ENCODE measurements at regions not wholly inside any gene's neighbourhood (a gene's known extent, or its start where the extent isn't known, plus 50 kb on each side); places are given as distances from the start of the nearest gene placed in this dataset.
"Not testable (repeated sequence)": the region's sequence is repeated elsewhere in the genome, so short reads cannot be mapped to it uniquely, and the experiment has no call there.

DNA sequence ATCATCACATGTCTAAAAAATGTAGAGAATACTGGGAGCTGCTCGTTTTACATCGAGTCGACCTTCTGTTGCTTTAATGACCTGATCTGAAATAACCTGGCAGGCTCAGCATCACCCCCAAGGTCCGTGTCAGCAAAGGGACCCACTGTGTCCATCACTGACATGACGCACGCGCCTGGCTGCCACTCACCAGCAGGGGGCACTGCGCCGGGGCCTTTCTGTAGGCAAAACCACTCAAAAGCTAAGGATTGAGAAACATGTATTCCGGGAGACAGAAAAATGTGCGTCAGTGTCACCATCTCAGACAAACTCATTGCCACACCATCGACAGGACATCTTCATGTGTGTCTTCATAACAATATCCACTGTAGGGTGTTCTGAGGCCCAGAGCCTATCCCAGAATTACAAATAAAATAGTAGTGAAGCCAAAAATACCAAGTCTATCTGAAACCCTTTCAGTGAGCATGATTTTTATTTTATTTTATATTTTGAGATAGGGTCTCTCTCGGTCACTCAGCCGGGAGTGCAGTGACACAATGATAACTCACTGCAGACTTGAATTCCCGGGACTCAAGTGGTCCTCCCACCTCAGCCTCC lies 130.3 kb upstream of the LSM14A start:
- Histone ChIP-seq H3K4me2 (ENCODE audit: low read depth, low read length, poor library complexity, severe bottlenecking) (no peak overlapping the region), H3K27ac (ENCODE audit: low read length) (no peak overlapping the region), H4K20me1 (ENCODE audit: insufficient read depth, low read depth, low read length) (no peaks in the 10 kb centered on the region), H3K4me1 (ENCODE audit: low read length) (no peaks in the 10 kb centered on the region), H3K9me3 (ENCODE audit: low read length) (no peaks in the 10 kb centered on the region), H3K9me2 (replicated peaks; ENCODE audit: insufficient read depth, low read length) (no peaks in the 10 kb centered on the region), H2AFZ (ENCODE audit: low read length) (no peak overlapping the region), H3K27me3 (ENCODE audit: low read length) (no peaks in the 10 kb centered on the region), H3K4me3 (ENCODE audit: low read length) (no peak overlapping the region), H3K36me3 (ENCODE audit: insufficient read depth, low read length) (no peaks in the 10 kb centered on the region), H3K9ac (ENCODE audit: low read length) (no peak overlapping the region), H3K79me2 (ENCODE audit: low read length) (no peaks in the 10 kb centered on the region)
- DNase-seq: peak; percentile 88

DNA sequence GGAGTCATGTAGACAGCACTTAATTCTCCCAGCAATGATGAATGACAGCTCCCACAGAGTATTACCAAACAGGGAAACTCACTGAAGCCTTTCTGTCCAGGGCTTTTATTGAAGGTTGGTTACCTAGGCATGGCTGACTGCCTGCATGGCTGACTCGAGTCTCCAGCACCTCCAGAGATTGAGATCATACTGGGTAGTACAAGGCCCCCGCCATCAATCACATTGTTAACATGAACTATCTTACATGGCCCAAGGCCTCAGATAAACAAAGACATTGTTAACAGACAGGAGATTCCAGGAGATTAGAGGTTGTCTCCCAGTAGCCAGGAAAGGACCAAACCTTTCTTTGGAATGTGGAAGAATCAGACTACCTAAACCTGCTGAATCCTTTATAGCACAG lies 128.3 kb upstream of the LSM14A start:
- Histone ChIP-seq H3K27me3 (ENCODE audit: low read length) (no peaks in the 10 kb centered on the region), H2AFZ (ENCODE audit: low read length) (no peak overlapping the region), H3K9me3 (ENCODE audit: low read length) (no peaks in the 10 kb centered on the region), H3K27ac (ENCODE audit: low read length) (no peak overlapping the region), H3K4me1 (ENCODE audit: low read length) (no peaks in the 10 kb centered on the region), H3K9me2 (replicated peaks; ENCODE audit: insufficient read depth, low read length) (no peaks in the 10 kb centered on the region), H3K36me3 (ENCODE audit: insufficient read depth, low read length) (no peaks in the 10 kb centered on the region), H3K9ac (ENCODE audit: low read length) (no peak overlapping the region), H4K20me1 (ENCODE audit: insufficient read depth, low read depth, low read length) (no peaks in the 10 kb centered on the region), H3K79me2 (ENCODE audit: low read length) (no peaks in the 10 kb centered on the region), H3K4me2 (ENCODE audit: low read depth, low read length, poor library complexity, severe bottlenecking) (no peak overlapping the region), H3K4me3 (ENCODE audit: low read length) (no peak overlapping the region)
- no peak for DNase-seq

DNA sequence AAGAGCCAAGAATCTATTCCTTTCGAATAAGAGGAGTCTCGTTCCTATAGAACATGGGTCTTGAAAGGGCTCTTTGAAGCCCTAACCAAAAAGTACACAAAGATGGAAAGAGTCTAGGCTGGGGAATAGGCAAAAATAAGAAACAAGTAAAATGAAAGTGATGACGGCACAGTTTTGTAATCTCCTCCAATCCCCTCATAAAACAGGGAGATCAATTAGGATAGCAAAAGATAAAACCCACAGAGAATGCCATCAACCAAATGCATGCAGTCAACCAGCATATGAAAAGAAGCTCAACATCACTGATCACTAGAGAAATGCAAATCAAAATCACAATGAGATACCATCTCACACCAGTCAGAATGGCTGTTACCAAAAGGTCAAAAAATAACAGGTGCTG lies 122.4 kb upstream of the LSM14A start:
- no peak for DNase-seq
- no peak overlapping the region for H3K9ac ChIP-seq (ENCODE audit: low read length)
- H3K27ac ChIP-seq (ENCODE audit: low read length): no peak overlapping the region
- no peaks in the 10 kb centered on the region for H4K20me1 ChIP-seq (ENCODE audit: insufficient read depth, low read depth, low read length)
- H3K4me2 ChIP-seq (ENCODE audit: low read depth, low read length, poor library complexity, severe bottlenecking): no peak overlapping the region
- H2AFZ ChIP-seq (ENCODE audit: low read length): no peak overlapping the region
- H3K27me3 ChIP-seq (ENCODE audit: low read length): no peaks in the 10 kb centered on the region
- no peaks in the 10 kb centered on the region for H3K9me3 ChIP-seq (ENCODE audit: low read length)
- H3K36me3 ChIP-seq (ENCODE audit: insufficient read depth, low read length): no peaks in the 10 kb centered on the region
- H3K79me2 ChIP-seq (ENCODE audit: low read length): no peaks in the 10 kb centered on the region
- no peaks in the 10 kb centered on the region for H3K9me2 ChIP-seq (replicated peaks; ENCODE audit: insufficient read depth, low read length)
- H3K4me1 ChIP-seq (ENCODE audit: low read length): no peaks in the 10 kb centered on the region
- H3K4me3 ChIP-seq (ENCODE audit: low read length): no peak overlapping the region

DNA sequence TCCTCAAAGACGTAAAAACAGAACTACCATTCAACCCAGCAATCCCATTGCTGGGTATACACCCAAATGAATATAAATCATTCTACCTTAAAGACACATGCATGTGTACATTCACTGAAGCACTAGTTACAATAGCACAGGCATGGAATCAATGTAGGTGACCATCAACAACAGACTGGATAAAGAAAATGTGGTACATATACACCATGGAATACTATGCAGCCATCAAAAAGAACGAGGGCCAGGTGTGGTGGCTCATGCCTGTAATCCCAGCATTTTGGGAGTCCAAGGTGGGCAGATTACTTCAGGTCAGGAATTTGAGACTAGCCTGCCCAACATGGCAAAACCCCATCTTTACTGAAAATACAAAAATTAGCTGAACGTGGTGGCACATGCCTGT lies 121.9 kb upstream of the LSM14A start:
- not testable (repeated sequence) for H3K36me3 ChIP-seq (ENCODE audit: insufficient read depth, low read length); H3K9me2 ChIP-seq (replicated peaks; ENCODE audit: insufficient read depth, low read length); H3K9ac ChIP-seq (ENCODE audit: low read length); H2AFZ ChIP-seq (ENCODE audit: low read length); H3K4me1 ChIP-seq (ENCODE audit: low read length); H3K4me2 ChIP-seq (ENCODE audit: low read depth, low read length, poor library complexity, severe bottlenecking); H4K20me1 ChIP-seq (ENCODE audit: insufficient read depth, low read depth, low read length); H3K27me3 ChIP-seq (ENCODE audit: low read length); H3K79me2 ChIP-seq (ENCODE audit: low read length); H3K27ac ChIP-seq (ENCODE audit: low read length); H3K4me3 ChIP-seq (ENCODE audit: low read length); H3K9me3 ChIP-seq (ENCODE audit: low read length); DNase-seq

DNA sequence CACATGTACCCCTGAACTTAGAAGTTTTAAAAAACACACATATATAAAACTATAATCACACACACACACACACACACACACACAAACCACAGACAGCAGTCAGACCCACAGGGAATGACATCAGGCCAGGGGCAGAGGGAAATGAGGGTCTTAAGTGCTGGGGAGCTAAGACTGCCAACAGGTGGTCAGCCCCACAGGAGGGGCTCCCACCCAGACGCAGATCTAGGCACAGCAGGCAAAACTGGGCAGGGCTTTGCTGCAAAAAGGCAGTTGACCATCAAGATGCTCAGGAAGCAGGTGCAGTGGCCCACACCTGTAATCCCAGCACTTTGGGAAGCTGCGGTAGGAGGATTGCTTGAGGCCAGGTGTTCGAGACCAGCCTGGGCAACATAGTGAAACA lies 121.0 kb upstream of the LSM14A start:
- Histone ChIP-seq H3K27me3 (ENCODE audit: low read length) (no peaks in the 10 kb centered on the region), H3K36me3 (ENCODE audit: insufficient read depth, low read length) (no peaks in the 10 kb centered on the region), H3K9me3 (ENCODE audit: low read length) (no peaks in the 10 kb centered on the region), H2AFZ (ENCODE audit: low read length) (no peak overlapping the region), H3K9ac (ENCODE audit: low read length) (no peak overlapping the region), H4K20me1 (ENCODE audit: insufficient read depth, low read depth, low read length) (no peaks in the 10 kb centered on the region), H3K79me2 (ENCODE audit: low read length) (no peaks in the 10 kb centered on the region), H3K27ac (ENCODE audit: low read length) (no peak overlapping the region), H3K4me1 (ENCODE audit: low read length) (no peaks in the 10 kb centered on the region), H3K4me3 (ENCODE audit: low read length) (no peak overlapping the region), H3K4me2 (ENCODE audit: low read depth, low read length, poor library complexity, severe bottlenecking) (no peak overlapping the region), H3K9me2 (replicated peaks; ENCODE audit: insufficient read depth, low read length) (no peaks in the 10 kb centered on the region)
- DNase-seq: no peak

DNA sequence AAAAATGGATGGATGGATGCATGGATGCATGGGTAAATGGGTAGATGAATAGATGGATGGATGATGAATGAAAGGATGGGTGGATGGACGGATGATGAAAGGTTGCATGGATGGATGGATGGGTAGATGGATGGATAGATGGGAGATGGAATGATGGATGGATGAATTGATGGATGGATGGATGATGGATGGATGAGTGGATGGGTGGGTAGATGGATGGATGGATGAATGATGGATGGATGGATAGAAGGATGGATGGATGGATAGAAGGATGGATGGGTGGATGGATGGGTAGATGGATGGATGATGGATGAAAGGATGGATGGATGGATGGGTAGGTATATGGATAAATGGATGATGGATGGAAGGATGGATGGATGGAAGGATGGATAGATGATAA lies 115.1 kb upstream of the LSM14A start:
- Histone ChIP-seq H3K9me2 (replicated peaks; ENCODE audit: insufficient read depth, low read length) (0 out of 2 replicates have a peak, but pooled peaks cover 6% of the 10 kb centered on the region), H3K4me3 (ENCODE audit: low read length) (no peak overlapping the region), H3K4me2 (ENCODE audit: low read depth, low read length, poor library complexity, severe bottlenecking) (no peak overlapping the region), H3K36me3 (ENCODE audit: insufficient read depth, low read length) (no peaks in the 10 kb centered on the region), H3K4me1 (ENCODE audit: low read length) (no peaks in the 10 kb centered on the region), H4K20me1 (ENCODE audit: insufficient read depth, low read depth, low read length) (no peaks in the 10 kb centered on the region), H3K27ac (ENCODE audit: low read length) (no peak overlapping the region), H3K9me3 (ENCODE audit: low read length) (no peaks in the 10 kb centered on the region), H3K79me2 (ENCODE audit: low read length) (no peaks in the 10 kb centered on the region), H3K27me3 (ENCODE audit: low read length) (peaks cover 3% of the 10 kb centered on the region; the same call in 1 of the 2 replicates), H3K9ac (ENCODE audit: low read length) (no peak overlapping the region), H2AFZ (ENCODE audit: low read length) (no peak overlapping the region)
- no peak for DNase-seq

DNA sequence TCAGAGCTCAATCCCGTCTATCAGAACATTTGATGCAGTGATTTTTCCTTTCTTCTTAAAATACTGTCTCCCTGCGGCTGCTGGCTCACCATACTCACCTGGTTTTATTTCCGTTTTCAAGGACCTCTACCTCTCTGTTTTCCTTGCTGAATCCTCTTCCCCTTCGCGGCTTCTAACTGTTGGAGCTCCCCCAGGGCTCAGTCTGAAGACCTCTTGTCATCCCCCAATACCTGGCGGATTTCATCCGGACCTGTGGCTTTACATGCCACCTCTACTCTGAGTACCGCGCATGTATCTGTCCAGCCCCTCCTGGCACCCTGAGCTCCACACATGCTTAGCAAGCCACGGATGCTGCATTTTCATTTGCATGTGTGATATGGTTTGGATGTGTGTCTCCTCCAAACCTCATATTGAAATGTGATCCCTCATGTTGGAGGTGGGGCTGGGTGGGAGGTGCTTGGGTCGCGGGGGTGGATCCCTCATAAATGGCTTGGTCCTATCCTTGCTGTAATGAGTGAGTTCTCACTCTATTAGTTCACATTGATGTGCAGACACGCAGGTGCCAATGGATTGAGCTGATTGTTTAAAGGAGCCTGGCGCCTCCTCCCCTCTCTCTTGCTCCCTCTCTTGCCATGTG lies 106.2 kb upstream of the LSM14A start:
- H3K4me3 ChIP-seq (ENCODE audit: low read length): no peak overlapping the region
- H2AFZ ChIP-seq (ENCODE audit: low read length): no peak overlapping the region

DNA sequence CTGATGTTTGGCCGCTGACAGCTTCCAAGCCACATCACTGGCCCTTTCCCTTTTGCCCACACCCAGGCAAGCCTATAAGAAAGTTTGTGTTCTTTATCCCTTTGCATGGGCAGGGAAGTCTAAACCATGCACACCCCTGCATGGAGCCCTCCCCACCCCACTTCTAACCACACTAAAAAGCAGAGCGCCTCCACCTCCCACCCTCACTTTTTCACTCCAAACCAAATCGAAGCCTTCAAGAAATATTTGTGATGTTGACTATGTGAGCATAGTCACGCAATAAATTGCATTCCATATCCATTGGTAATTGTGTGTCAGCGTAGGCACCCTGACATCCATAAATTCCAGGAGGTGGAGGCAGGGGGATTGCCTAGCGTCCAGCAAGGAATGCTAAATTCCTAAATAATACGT lies 104.4 kb upstream of the LSM14A start:
- no peak overlapping the region for H3K4me3 ChIP-seq (ENCODE audit: low read length)
- H3K4me2 ChIP-seq (ENCODE audit: low read depth, low read length, poor library complexity, severe bottlenecking): no peak overlapping the region
- H3K27ac ChIP-seq (ENCODE audit: low read length): no peak overlapping the region
- peaks cover 6% of the 10 kb centered on the region; the same call in 1 of the 2 replicates for H3K4me1 ChIP-seq (ENCODE audit: low read length)
- H3K79me2 ChIP-seq (ENCODE audit: low read length): no peaks in the 10 kb centered on the region
- no peaks in the 10 kb centered on the region for H3K9me2 ChIP-seq (replicated peaks; ENCODE audit: insufficient read depth, low read length)
- no peaks in the 10 kb centered on the region for H3K27me3 ChIP-seq (ENCODE audit: low read length)
- H3K9ac ChIP-seq (ENCODE audit: low read length): no peak overlapping the region
- H4K20me1 ChIP-seq (ENCODE audit: insufficient read depth, low read depth, low read length): no peaks in the 10 kb centered on the region
- H3K36me3 ChIP-seq (ENCODE audit: insufficient read depth, low read length): no peaks in the 10 kb centered on the region
- no peak overlapping the region for H2AFZ ChIP-seq (ENCODE audit: low read length)
- no peaks in the 10 kb centered on the region for H3K9me3 ChIP-seq (ENCODE audit: low read length)
- no peak for DNase-seq

More for the DNA sequence above, 106.2 kb upstream of the LSM14A start:
- Histone ChIP-seq H3K79me2 (ENCODE audit: low read length) (no peaks in the 10 kb centered on the region), H3K4me2 (ENCODE audit: low read depth, low read length, poor library complexity, severe bottlenecking) (no peak overlapping the region), H3K27ac (ENCODE audit: low read length) (no peak overlapping the region), H3K27me3 (ENCODE audit: low read length) (no peaks in the 10 kb centered on the region), H3K9ac (ENCODE audit: low read length) (no peak overlapping the region), H4K20me1 (ENCODE audit: insufficient read depth, low read depth, low read length) (no peaks in the 10 kb centered on the region), H3K36me3 (ENCODE audit: insufficient read depth, low read length) (no peaks in the 10 kb centered on the region), H3K9me3 (ENCODE audit: low read length) (no peaks in the 10 kb centered on the region), H3K4me1 (ENCODE audit: low read length) (peaks cover 6% of the 10 kb centered on the region; the same call in 1 of the 2 replicates), H3K9me2 (replicated peaks; ENCODE audit: insufficient read depth, low read length) (no peaks in the 10 kb centered on the region)
- peak; percentile 58 for DNase-seq

Data from Karpas-422 (cell line).